ENCODE measurements at regions not wholly inside any gene's neighbourhood (a gene's known extent, or its start where the extent isn't known, plus 50 kb on each side); places are given as distances from the start of the nearest gene placed in this dataset.

DNA sequence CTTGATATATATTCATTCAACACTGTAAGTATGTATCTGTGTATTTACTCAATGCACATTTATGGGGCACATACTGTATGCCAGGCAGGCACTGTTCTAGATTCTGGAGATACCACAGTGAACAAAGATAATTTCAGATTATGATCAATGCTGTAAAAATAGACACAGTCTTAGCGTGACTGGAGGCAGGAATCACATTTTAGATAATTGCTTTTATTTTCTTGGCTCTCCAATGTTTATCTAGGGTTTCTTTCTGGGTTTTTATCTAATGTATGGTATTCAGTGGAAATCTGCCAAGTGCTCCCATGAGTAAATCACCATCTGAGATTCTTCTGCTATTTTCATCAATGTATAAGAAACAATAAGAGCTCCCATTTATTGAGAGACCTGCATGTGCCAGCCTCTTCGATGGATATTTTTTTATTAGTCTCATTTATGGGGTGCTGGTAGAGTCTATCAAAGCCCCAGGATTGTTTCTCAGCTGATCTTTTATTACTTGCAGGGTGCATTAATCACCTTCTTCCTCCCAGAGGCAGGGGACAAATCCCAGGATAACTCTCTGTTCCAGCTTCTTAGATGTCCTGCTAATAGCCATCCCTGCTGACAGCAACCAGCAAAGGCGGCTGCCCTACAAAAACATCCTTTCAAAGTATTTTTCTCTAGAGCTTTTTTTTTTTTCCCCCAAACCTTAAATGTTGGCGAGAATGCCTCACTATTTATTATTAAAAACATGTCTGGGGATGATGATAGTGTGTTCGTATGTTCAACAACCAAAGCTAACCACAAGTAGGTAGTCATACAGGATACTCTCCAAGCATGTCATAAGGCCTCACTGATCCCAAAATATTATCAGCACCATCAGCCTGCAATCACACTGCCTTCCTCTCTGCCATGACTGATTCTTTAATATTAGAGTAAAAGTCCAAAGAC lies 331.0 kb upstream of the RASGRP1 start:
- DNase-seq = no peak
- no peak overlapping the region for H3K4me3 ChIP-seq
- H3K9me3 ChIP-seq = no peaks in the 10 kb centered on the region
- H3K4me1 ChIP-seq = peaks cover 0 to 23% (median 7%) of the 10 kb centered on the region in 4 donors
- no peaks in the 10 kb centered on the region for H3K36me3 ChIP-seq
- WGBS, 2 donors (ENCODE audit: low coverage in 1 of 2) = 65 to 71% methylated on average over 4 to 5 of the region's 5 CpGs
- no peak for TF ChIP-seq POLR2AphosphoS5 (IDR thresholded peaks at IDR 0.05)
- TF ChIP-seq, protein P1, sequence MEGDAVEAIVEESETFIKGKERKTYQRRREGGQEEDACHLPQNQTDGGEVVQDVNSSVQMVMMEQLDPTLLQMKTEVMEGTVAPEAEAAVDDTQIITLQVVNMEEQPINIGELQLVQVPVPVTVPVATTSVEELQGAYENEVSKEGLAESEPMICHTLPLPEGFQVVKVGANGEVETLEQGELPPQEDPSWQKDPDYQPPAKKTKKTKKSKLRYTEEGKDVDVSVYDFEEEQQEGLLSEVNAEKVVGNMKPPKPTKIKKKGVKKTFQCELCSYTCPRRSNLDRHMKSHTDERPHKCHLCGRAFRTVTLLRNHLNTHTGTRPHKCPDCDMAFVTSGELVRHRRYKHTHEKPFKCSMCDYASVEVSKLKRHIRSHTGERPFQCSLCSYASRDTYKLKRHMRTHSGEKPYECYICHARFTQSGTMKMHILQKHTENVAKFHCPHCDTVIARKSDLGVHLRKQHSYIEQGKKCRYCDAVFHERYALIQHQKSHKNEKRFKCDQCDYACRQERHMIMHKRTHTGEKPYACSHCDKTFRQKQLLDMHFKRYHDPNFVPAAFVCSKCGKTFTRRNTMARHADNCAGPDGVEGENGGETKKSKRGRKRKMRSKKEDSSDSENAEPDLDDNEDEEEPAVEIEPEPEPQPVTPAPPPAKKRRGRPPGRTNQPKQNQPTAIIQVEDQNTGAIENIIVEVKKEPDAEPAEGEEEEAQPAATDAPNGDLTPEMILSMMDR (IDR thresholded peaks at IDR 0.05) = no peak
- no peak for TF ChIP-seq EP300 (IDR thresholded peaks at IDR 0.05; ENCODE audit: low read depth)
- no peak for TF ChIP-seq POLR2A (IDR thresholded peaks at IDR 0.05)
- in situ Hi-C loops (cut with MboI; ENCODE audit: low pct_ligation_motif_present in 1 of 4, low pct_unique_long_range_greater_than_20kb in 1 of 4, low sequenced_read_pairs in 3 of 4) = no loop called here
- no peak overlapping the region for H3K27ac ChIP-seq
- intact Hi-C loops (cut with DNase I; ENCODE audit: low total_unique reads) = loop anchor here (10.0 kb wide), 1 partner anchor 51 kb away; no protein-coding TSS in a partner anchor
- H3K27me3 ChIP-seq = no peaks in the 10 kb centered on the region

DNA sequence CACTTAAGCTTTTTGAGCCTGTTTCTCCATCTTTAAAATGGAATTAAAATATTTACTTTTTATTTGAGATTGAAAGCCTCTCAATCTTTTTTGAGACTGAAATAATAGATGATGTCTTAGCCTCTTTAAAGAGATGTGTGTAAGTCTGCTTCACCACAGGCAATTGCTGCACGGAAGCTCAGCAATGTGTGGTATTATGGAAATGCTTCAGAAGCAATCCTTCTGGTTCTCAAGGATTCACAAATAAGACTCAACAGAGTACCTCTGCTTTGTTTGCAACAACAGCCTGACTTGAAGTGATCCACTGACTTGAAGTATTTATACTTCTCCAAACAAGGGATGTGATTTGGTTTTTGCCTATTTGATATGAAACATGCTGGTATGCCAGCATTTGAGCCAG lies 332.0 kb upstream of the RASGRP1 start:
- Histone ChIP-seq H3K27me3 (no peaks in the 10 kb centered on the region), H3K4me3 (no peak overlapping the region), H3K4me1 (peaks cover 0 to 23% (median 7%) of the 10 kb centered on the region in 4 donors), H3K9me3 (no peaks in the 10 kb centered on the region), H3K27ac (no peak overlapping the region), H3K36me3 (no peaks in the 10 kb centered on the region)
- DNase-seq = no peak
- TF ChIP-seq POLR2AphosphoS5 (IDR thresholded peaks at IDR 0.05) (no peak), POLR2A (IDR thresholded peaks at IDR 0.05) (no peak), EP300 (IDR thresholded peaks at IDR 0.05; ENCODE audit: low read depth) (no peak)
- TF ChIP-seq, protein P1 (IDR thresholded peaks at IDR 0.05) = no peak
- WGBS, 2 donors (ENCODE audit: low coverage in 1 of 2) = 69 to 83% methylated on average over 1 of the region's 1 CpG
- in situ Hi-C loops (cut with MboI; ENCODE audit: low pct_ligation_motif_present in 1 of 4, low pct_unique_long_range_greater_than_20kb in 1 of 4, low sequenced_read_pairs in 3 of 4) = no loop called here
- intact Hi-C loops (cut with DNase I; ENCODE audit: low total_unique reads) = loop anchor here (10.0 kb wide), 1 partner anchor 52 kb away; no protein-coding TSS in a partner anchor

DNA sequence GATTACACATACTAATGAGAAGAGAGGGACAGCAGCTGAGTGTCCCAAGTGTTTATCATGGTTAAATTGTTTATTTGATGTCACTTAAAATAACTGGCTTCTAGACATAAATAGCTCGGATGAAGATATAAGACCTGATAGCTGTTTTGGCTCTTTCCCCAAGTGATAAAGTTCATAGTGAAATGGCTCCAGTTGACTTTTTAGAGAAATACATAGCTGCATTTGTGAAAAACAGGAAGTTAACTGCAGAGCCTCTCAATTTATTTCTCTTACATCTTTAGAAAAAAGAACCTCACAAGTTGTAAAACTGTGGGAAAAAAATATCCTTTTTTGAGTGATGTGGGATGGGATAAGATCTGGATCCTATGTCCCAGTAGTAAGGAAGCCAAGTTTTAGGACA lies 332.9 kb upstream of the RASGRP1 start:
- in situ Hi-C loops (cut with MboI; ENCODE audit: low pct_ligation_motif_present in 1 of 4, low pct_unique_long_range_greater_than_20kb in 1 of 4, low sequenced_read_pairs in 3 of 4) = no loop called here
- no peaks in the 10 kb centered on the region for H3K27me3 ChIP-seq
- 33 to 57% methylated on average over 1 of the region's 1 CpG for WGBS, 2 donors (ENCODE audit: low coverage in 1 of 2)
- H3K36me3 ChIP-seq = no peaks in the 10 kb centered on the region
- no peak for DNase-seq
- intact Hi-C loops (cut with DNase I; ENCODE audit: low total_unique reads) = loop anchor here (10.0 kb wide), 1 partner anchor 53 kb away; no protein-coding TSS in a partner anchor
- H3K27ac ChIP-seq = no peak overlapping the region
- no peaks in the 10 kb centered on the region for H3K9me3 ChIP-seq
- TF ChIP-seq POLR2AphosphoS5 (IDR thresholded peaks at IDR 0.05) = no peak
- TF ChIP-seq POLR2A (IDR thresholded peaks at IDR 0.05) = no peak
- no peak for TF ChIP-seq EP300 (IDR thresholded peaks at IDR 0.05; ENCODE audit: low read depth)
- TF ChIP-seq, protein P1 (IDR thresholded peaks at IDR 0.05) = no peak
- no peak overlapping the region for H3K4me3 ChIP-seq
- peaks cover 0 to 23% (median 7%) of the 10 kb centered on the region in 4 donors for H3K4me1 ChIP-seq

DNA sequence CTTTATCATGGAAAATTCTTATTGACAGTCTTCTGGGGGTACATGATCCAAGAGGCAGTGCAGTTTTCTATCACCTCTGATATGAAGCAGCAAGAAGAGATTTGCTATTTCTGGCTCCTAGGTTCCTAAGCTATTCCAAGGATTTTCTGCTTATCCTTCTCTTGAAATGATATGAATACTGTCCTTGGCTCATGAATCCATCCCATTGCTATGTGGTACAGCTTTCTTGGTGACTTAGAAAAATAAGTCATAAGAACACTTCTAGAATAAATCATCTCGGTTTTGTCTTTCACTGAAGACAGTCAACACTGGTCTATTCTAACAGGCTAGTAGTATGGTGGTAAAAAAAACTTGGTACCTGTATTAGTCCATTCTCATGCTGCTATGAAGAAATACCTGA lies 333.6 kb upstream of the RASGRP1 start:
- H3K27me3 ChIP-seq = no peaks in the 10 kb centered on the region
- intact Hi-C loops (cut with DNase I; ENCODE audit: low total_unique reads) = loop anchor here (10.0 kb wide), 1 partner anchor 53 kb away; no protein-coding TSS in a partner anchor
- no peak overlapping the region for H3K4me3 ChIP-seq
- H3K36me3 ChIP-seq = no peaks in the 10 kb centered on the region
- H3K4me1 ChIP-seq = peaks cover 0 to 23% (median 5%) of the 10 kb centered on the region in 4 donors
- WGBS, 2 donors (ENCODE audit: low coverage in 1 of 2) = 71% methylated on average over 1 of the region's 1 CpG
- no peak for DNase-seq
- no peaks in the 10 kb centered on the region for H3K9me3 ChIP-seq
- in situ Hi-C loops (cut with MboI; ENCODE audit: low pct_ligation_motif_present in 1 of 4, low pct_unique_long_range_greater_than_20kb in 1 of 4, low sequenced_read_pairs in 3 of 4) = no loop called here
- no peak overlapping the region for H3K27ac ChIP-seq
- TF ChIP-seq EP300 (IDR thresholded peaks at IDR 0.05; ENCODE audit: low read depth) = no peak
- TF ChIP-seq, protein P1 (IDR thresholded peaks at IDR 0.05) = no peak
- TF ChIP-seq POLR2AphosphoS5 (IDR thresholded peaks at IDR 0.05) = no peak
- no peak for TF ChIP-seq POLR2A (IDR thresholded peaks at IDR 0.05)

Measured in transverse colon (tissue), 4 donors.